Embryonic facial prominence (tissue), 1 donor: ENCODE measurements at regions not wholly inside any gene's neighbourhood (a gene's known extent, or its start where the extent isn't known, plus 50 kb on each side); places are given as distances from the start of the nearest gene placed in this dataset.

Experiments
- DNase-seq: peaks from one replicate; pipeline ENCODE4 v3.0.0-alpha.2; 2016; ENCODE audit errors: extremely low spot score

DNA sequence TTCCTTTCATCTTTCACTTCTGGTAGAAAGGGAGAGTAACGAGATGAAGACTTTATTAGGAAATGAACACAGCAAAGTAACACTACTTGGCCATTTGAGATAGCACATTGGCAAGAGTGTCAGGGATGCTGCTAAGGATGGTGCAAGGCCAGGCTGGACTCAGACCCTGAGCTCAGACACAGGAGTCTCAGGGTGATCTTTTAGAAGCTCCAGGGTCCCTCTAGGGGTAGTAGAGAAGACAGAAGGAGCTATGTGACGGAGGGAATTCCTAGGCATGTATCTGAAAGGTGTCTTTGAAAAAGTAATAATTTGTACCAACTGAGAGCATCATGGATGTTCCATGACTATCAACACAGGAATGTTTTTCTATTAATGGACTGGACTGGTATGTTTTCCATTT, 436.5 kb downstream of the DHX35 start:
- DNase-seq = no peak

DNA sequence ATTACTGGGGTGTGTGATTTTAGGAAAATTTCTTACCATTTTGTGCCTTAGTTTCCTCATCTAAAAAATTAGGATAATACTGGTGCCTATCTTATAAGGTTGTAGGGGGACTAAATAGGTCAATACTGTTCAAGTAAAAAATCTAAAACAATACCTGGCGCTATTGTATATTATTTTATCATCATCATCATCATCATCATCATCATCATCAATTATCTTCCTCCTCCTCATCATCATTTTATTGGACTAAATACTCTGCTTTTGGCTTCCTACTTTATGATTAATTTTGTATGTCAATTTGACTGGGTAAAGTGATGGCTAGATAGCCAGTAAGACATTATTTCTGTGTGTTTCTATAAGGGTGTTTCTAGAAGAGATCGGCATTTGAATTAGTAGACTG, 435.5 kb downstream of the DHX35 start:
- DNase-seq = no peak

DNA sequence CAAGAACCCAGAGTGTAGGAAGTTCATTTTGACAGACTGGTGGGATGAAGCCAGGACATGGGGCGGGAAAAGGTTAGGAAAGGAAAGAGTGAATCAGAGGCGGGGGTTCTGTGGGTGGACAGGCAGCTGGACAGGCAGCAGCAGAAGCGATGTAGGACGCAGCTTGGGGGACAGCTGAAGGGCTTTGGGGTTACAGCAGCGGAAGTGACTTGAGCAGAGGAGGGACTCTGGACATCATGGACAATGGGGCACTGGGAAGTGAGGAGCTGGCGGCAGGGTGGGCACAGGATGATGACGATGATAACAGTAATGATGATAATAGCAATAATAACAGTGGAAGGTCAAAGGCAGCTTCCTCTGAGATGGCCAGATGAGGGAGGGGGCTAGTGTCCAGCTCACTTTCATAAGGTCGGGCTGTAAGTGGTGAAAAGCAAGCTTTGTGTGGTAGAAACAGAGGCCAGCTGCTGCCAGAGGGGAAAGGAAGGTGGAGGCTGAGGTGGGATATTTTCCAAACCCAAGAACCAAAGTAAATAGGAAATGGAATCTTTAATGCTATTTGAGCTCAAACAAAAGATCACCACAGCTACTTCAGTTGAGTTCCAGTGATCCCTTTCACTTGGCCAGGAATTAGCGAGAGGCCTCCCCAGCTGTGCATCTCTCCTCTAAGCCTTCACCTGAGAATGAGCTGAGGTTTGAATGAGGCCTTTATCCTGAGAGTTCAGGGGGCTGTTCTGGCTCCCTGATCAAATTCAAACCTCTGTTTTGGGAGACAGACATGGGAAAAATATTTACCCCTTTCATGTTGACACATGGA, 433.5 kb downstream of the DHX35 start:
- no peak for DNase-seq

DNA sequence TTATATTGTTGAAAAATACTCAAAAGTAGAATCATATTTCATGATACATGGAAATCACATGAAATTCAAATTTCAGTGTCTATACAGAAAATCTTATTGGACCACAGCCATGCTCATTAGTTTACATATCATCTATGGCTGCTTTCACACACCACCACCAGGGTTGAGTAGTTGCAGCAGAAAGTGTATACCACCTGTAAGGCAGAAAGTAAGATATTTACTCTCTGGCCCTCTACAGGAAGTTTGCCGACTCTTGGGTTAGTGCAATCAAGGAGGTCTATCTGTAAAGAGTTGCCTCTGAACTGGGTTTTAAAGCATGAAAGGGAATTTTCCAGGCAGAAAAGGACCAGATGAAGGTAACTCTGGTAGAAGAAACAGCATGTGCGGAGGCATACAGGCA, 432.3 kb downstream of the DHX35 start:
- DNase-seq = no peak

DNA sequence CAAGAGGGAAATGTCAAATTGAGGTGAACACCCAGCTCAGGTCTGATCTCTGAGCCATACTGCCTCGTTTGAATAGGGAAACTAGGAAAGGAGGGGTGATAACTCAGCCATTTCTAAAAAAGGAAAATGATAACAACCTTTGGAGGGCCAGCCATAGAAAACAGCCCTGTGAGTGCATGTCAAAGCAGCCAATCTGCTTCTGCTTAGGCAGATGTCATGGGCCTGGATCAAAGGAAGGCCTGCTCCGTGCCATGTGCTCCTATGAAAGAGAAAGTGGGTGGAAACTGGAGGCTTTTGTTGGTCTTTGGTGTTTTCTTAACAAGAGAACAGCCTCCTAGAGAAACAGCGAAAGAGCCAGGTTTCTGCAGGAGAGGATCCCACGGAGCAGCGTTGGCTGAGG, 428.0 kb downstream of the DHX35 start:
- no peak for DNase-seq

DNA sequence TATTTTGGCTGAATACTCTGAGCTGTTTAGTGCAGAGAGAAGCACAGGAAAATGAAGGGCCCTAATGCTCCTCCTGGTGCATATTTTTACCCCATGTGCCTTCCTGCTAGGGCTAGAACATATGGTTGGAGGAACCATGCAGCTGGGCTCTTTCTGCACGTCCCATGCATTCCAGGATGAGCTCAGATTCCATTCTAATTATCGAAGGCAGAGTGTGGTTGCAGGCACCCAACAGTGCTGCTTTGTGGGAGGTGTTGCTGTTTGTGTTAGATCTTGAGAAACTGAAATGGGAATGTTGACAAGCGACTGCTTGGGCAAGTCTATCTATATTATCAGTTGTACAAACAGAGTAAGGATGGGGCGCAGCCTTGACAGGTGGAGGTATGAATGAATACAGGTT, 419.5 kb downstream of the DHX35 start:
- DNase-seq = no peak

DNA sequence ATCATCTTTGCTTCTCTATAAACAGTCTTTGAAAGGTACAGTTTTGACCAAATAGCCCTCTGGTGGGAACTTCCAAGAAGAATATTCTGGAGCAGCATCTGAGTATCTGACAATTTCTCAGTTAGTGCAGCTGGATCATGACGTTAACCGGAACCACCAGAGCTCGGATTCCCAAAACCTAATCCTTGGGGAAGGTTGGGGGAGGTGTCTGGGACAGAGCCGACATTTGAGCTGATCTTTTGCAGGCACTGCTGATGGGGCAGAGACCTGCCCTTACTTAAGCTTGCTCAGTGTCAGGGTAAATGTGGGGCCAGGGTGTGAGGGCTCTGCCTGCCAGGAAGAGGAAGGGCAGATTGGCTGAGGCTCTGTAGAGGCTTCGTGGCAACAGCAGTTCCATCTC, 416.6 kb downstream of the DHX35 start:
- no peak for DNase-seq

DNA sequence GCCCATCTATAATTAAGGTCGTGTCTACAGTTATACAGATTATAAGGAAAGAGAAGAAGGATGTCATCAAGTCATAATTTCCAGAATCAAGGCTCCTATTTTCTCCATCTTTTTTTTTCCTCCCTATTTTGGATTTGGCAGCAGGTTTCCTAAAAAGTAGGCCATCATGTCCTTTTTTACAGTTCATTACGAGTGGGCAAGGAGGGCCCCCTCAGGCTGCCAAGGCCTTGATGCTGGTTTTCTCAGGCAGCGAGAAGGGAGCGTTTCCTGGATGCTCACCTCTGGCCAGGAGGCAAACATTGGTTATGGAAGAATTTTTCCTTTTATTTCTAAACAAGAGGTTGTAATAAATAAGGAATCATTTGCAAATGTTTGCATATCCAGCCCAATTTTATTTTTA, 414.6 kb downstream of the DHX35 start:
- no peak for DNase-seq

DNA sequence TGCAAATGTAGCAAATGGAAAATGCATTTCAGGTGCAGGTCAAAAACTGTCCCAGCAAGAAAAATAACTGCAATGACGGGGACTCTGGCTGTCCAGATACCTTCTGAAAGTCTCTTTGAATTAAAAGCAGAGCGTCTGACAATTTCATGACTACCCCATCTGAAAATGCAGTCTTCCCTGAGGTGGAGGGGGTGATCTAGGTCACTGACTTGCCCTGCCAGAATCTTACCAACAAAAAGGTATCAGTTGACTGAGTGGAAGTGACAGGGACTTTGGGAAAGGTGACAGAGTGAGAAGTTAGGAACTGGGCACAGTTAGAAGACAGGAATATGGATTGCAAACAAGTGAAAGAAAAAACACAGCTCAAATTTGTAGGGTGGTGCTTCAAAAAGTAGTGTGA, 402.2 kb downstream of the DHX35 start:
- no peak for DNase-seq

DNA sequence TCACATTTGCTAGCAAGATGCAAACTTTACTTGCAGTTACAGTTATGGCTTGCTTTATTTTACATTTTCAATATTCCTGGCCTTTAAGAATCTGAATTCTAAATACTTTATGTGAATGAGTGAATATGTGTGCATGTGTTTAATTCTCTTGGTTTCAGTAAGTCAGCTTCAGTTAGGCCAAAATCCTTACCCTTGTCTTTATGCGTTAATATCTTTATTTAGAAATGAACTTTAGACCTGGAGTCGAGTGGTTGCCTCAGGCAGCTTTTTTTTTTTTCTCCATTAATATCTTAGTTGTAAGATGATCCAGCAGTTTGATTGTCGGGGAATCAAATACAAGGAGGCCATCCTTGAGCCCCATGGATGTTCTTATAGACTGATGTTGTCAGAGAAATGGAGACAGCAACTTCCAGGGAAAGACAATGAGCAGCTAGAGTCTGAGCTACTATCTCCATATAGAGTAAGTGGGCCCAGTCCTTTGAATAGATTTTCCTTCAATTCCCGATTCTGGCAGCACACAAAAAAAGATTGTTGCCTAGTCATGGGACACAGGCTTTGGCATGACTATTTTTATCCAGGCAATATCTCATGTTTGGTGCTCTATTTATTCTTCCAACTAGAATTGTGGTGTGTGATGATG, 398.0 kb downstream of the DHX35 start:
- no peak for DNase-seq

DNA sequence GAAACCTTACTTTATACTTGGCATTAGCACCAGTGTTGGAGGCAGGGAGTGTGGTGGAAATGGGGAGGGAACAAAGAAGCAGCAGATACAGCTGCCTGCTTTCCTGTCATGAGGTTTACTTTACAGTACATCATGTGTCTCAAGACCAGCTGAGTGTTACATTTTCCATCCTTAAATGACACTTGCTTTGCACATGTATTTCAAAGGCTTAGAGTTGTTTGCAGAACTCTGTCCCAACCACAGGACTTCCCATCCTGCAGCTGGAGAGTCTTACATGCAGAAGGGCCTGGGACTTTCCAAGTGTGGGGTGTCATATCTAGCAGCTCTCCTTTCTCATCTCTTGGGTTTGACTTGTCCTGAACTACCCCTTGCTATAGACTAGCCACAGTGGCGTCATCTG, 395.9 kb downstream of the DHX35 start:
- no peak for DNase-seq

DNA sequence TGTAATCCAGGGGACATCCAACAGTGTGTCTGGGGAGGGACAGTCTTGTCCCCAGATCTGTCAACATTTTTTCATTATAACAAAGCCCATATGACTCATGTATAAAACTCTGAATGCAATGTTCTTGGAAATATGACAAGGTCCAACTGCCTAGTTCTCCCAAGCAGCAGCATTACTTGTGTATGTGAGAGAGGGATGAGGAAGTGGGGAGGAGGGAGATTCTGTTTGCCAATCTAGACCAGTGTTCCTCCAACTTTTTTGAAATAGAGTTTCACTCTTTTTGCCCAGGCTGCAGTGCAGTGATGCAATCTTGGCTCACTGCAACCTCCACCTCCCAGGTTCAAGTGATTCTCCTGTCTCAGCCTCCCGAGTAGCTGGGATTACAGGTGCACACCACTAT, 394.8 kb downstream of the DHX35 start:
- DNase-seq = no peak

DNA sequence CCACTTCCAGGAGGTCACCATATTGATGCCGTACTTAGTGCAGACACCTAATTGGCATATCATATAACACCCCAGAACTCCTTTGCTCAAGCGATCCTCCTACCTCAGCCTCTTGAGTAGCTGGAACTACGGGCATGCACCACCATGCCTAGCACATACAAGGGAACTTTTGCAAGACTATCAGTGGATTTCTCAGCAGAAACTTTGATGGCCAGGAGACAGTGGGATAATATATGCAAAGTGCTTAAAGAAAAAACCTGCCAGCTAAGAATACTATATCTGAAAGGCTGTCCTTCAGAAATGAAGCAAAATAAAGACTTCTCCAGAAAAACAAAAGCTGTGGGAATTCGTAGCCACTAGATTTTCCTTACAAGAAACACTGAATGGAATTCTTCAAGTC, 387.1 kb downstream of the DHX35 start:
- DNase-seq = no peak

DNA sequence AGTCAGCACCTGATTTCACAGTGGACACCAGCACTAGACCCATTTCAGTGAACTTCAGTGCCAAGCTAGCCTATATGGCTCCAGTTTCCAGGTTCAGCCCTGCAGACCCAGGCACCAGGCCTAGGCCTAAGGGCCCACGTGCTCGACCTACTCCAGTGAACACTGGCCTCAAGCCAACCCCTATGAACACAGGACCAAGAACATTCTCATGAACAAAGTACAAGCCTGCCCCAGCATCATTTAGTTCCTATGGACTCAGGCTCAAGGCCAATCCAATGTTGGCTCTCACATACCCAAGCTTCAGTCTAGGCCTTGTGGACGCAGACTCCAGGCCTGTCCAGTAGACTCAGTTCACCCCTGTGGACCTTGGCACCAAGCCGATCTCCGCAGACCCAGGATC, 385.5 kb downstream of the DHX35 start:
- DNase-seq = no peak

DNA sequence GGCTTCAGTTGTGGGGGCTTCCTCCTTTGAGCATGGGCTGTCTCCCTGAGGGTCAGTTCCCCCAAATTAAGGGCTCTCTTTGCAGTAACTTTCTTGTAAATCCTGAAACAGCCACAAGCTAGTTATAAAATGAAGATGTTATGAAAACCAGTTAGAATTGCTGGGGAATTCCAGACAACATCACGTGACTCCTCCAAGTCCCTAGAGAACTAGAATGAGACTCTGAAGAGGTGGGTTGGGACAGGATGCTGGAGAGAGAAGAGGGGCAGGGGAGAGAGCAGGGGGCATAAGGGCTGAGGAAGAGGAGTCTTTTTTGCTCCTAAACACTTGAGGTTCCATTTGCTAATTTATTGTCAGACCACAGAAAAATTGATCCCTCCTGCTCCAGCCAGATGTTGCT, 380.3 kb downstream of the DHX35 start:
- no peak for DNase-seq

DNA sequence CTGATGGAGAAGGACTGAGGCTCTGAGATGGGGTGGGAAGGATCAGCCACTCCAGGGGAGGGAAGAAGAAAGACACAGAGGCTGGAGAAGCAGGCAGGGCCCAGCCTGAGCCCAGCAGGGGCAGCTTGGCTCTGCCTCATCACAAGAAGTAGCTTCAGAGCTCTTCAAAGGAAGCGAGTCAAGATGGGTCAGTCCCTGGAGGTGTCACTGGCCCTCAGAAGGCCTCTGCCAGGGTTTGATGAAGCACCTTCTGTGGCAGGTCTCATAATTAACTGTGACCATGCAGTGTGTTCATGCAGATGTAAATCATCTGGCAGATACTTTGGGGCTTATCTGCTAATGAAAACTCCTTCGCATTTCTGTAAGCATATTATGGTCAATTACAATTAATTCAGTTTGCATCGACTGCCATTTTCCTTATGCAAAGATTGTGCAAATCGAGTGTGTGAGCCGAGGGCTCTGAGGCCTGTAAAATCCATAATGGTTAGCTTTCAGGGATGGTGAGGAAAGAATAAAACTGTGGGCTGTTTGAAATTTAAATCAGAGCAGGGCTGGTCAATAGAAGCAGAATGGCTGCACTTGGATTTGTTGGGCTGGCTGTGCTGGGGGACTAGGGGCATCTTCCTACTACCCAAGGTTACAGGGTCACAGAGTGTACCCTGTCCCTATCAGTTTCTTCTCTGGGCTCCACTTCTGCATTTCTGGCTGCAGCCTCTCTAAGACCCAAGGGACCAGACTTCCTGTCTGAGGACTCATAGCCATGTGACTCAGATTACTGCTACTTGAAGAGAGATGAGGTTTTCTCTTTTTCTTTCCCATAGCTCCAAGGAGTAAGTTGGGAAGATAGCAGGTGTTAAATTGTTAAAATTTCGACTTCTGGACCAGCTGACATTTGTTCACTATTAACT, 376.6 kb downstream of the DHX35 start:
- DNase-seq = no peak

DNA sequence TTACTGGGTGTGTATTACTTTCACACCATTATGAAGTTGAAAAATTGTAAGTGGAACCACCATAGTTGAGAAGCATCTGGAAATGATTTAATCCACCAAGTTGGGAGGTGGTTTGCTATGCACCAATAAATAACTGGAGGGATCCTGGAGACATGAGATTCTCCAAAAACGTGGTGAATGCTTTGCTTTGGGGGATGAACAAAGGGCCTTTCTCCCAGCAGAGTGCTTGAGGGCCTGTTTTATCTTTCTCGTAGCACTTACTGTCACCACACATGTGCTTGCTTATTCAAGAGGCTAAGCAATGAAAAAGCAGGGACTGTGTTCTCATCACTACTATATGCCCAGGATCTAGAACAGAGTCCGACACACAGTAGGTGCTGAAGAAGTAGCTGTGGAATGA, 371.1 kb downstream of the DHX35 start:
- DNase-seq = no peak

DNA sequence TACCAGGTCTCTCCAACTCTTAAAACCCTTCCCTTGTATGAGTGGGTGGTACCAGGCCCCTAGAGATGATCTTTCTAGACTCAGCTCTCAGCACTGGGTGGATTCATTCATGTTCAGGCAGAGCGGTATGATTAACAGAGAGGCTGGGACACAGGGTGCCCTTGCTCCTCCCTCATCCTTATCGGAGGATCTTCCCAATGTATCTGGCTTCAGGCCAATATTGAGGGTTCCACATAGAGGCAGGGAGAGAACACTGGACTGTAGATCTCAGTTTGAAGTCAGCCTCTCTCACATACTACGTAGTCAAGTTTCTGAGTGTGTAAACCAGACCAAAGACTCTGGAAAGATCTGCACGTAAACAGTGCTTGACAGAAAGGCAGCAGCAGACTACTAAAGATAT, 366.2 kb downstream of the DHX35 start:
- no peak for DNase-seq

DNA sequence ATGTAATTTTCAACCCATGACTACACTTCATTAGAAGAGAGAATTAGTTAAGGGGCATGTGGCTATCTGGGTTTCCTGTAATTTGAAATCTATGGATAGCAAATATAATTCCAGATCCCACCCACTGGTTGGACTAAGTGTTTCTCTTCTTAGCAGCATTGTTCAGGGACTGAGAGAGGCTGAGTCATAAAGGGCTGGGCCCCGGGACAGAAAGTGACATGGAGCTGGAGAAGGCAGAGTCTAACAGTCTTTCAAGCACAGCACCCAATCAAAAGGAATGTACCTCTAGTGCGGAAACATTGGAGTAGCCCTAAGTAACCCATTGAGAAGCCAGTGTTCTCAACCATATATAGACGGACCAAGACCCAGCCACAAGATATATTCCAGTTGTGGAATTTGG, 363.9 kb downstream of the DHX35 start:
- no peak for DNase-seq

DNA sequence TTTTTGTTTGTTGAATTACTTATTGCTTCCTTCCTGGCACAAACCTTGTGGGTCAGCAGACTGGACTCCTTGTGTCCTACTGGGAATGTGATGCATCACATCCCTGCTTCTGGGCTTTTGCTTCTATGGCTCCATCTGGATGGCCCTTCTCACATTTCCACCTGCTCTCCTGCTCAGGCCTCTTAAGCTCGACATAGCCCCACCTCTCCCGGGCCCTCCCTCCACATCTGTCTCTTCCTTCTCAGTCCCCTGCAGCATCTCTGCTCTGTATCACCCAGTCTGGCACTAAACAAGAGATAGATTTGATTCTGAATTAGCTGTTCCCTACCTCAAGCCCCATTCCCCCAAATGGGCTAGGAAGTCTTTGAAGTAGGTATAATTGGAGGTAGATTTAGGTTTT, 356.8 kb downstream of the DHX35 start:
- DNase-seq = no peak

DNA sequence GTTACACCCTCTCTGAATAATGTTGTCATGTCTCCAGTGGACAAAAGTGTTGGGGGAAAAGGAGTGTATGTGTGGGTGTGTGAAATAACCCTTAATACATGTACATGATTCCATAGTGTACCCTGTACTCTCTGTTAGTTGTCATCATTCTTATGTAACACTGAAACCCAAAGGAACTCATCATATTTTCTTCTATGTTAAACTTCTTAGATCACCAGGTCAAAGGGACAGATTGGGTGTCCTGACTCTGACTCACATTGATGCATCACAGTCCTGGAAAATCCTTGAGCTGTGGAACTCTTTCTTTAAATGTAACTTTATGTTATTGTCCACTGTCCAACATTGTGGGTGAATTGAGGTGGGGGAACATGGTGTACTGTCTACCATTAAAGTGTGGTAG, 350.5 kb downstream of the DHX35 start:
- DNase-seq = no peak

DNA sequence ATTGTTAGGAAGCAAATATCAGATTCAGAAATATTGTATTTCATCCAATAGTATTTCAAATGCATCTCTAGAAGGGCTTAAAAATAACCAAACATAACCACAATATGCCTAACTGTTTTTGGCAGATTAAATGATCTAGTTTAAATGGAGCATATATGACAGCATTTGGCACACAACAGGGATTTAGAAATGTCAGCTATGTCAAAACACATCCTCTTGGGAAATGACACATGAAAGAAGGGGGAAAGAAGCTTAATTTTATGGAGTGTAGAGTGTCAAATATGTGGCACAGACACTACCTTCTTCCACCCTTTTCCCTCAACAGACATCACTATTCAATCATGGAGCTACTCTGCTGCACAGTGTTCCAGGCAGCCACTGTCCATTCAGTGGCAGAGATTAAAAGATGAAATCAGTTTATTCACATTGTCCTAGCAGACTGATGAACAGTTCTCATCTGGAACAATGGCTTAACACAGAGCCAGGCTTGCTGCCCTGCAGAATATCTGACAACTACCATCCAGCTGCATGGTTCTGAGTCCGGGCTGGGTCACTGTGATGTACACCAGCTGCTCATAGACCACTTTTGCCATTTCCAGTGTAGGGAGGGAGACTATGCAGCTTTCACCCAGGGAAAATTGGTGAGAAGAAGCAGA, 349.8 kb downstream of the DHX35 start:
- no peak for DNase-seq
